SIG-M5 (cell line): ENCODE measurements at regions not wholly inside any gene's neighbourhood (a gene's known extent, or its start where the extent isn't known, plus 50 kb on each side); places are given as distances from the start of the nearest gene placed in this dataset.
"Not testable (repeated sequence)": the region's sequence is repeated elsewhere in the genome, so short reads cannot be mapped to it uniquely, and the experiment has no call there.

Source experiments
- DNase-seq: peaks from one replicate; lab custom pipeline; 2025; lab: John Stamatoyannopoulos, UW

GRCh38 chr12:115810122-115810901 lies 467.2 kb downstream of the MED13L start:
- DNase-seq: no peak

- DNase-seq: no peak
These were observed 471.5 kb downstream of the MED13L start for GRCh38 chr12:115806000-115806399.

GRCh38 chr12:115802767-115803166 lies 474.7 kb downstream of the MED13L start:
- DNase-seq: no peak

- no peak for DNase-seq
These were observed 475.6 kb downstream of the MED13L start for GRCh38 chr12:115801871-115802270.

GRCh38 chr12:115799610-115800009 lies 477.9 kb downstream of the MED13L start:
- no peak for DNase-seq

- no peak for DNase-seq
These were observed 479.1 kb downstream of the MED13L start for GRCh38 chr12:115798309-115798917.

GRCh38 chr12:115794659-115795081 lies 482.8 kb downstream of the MED13L start:
- no peak for DNase-seq

GRCh38 chr12:115791331-115791730 lies 486.2 kb downstream of the MED13L start:
- no peak for DNase-seq

- DNase-seq: no peak
These were observed 487.0 kb downstream of the MED13L start for GRCh38 chr12:115790526-115790925.

- not testable (repeated sequence) for DNase-seq
These were observed 491.0 kb downstream of the MED13L start for GRCh38 chr12:115786490-115786889.

GRCh38 chr12:115785548-115785947 lies 491.9 kb downstream of the MED13L start:
- no peak for DNase-seq

GRCh38 chr12:115776399-115776798 lies 501.1 kb downstream of the MED13L start:
- no peak for DNase-seq

GRCh38 chr12:115774148-115774895 lies 503.2 kb downstream of the MED13L start:
- DNase-seq: no peak

- DNase-seq: no peak
These were observed 505.9 kb downstream of the MED13L start for GRCh38 chr12:115771601-115772000.

GRCh38 chr12:115771065-115771464 lies 506.4 kb downstream of the MED13L start:
- no peak for DNase-seq

- no peak for DNase-seq
These were observed 506.9 kb downstream of the MED13L start for GRCh38 chr12:115770643-115771042.

- DNase-seq: no peak
These were observed 509.6 kb downstream of the MED13L start for GRCh38 chr12:115767916-115768315.

GRCh38 chr12:115763982-115764621 lies 513.4 kb downstream of the MED13L start:
- DNase-seq: no peak

- no peak for DNase-seq
These were observed 514.1 kb downstream of the MED13L start for GRCh38 chr12:115763376-115763775.

- no peak for DNase-seq
These were observed 514.6 kb downstream of the MED13L start for GRCh38 chr12:115762936-115763335.

- no peak for DNase-seq
These were observed 515.7 kb downstream of the MED13L start for GRCh38 chr12:115761784-115762183.

GRCh38 chr12:115760231-115760630 lies 517.3 kb downstream of the MED13L start:
- no peak for DNase-seq
